ENCODE measurements at regions not wholly inside any gene's neighbourhood (a gene's known extent, or its start where the extent isn't known, plus 50 kb on each side); places are given as distances from the start of the nearest gene placed in this dataset.

DNA sequence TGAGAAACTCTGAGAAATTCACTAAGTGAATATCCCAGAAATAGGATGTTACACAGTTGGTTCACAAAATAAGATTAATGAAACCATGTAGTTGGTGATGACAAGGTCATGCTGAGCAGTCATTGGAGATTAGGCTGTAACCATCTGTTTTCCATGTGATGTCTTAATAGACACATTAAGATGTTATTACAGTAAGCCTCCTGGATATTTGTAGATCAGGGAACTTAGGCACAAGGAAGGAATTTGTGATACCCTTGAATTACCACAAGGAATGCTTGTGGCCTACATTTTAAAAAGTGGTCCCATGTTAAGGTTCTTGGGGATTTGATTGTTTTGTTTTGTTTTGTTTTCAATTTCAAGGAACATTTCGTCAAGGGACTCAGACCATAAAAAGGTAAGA lies 185.6 kb upstream of the BANK1 start:
- TF ChIP-seq, protein P1, sequence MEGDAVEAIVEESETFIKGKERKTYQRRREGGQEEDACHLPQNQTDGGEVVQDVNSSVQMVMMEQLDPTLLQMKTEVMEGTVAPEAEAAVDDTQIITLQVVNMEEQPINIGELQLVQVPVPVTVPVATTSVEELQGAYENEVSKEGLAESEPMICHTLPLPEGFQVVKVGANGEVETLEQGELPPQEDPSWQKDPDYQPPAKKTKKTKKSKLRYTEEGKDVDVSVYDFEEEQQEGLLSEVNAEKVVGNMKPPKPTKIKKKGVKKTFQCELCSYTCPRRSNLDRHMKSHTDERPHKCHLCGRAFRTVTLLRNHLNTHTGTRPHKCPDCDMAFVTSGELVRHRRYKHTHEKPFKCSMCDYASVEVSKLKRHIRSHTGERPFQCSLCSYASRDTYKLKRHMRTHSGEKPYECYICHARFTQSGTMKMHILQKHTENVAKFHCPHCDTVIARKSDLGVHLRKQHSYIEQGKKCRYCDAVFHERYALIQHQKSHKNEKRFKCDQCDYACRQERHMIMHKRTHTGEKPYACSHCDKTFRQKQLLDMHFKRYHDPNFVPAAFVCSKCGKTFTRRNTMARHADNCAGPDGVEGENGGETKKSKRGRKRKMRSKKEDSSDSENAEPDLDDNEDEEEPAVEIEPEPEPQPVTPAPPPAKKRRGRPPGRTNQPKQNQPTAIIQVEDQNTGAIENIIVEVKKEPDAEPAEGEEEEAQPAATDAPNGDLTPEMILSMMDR (IDR thresholded peaks at IDR 0.05): no peak
- TF ChIP-seq POLR2A (IDR thresholded peaks at IDR 0.05): no peak
